ENCODE measurements at regions not wholly inside any gene's neighbourhood (a gene's known extent, or its start where the extent isn't known, plus 50 kb on each side); places are given as distances from the start of the nearest gene placed in this dataset.

DNA sequence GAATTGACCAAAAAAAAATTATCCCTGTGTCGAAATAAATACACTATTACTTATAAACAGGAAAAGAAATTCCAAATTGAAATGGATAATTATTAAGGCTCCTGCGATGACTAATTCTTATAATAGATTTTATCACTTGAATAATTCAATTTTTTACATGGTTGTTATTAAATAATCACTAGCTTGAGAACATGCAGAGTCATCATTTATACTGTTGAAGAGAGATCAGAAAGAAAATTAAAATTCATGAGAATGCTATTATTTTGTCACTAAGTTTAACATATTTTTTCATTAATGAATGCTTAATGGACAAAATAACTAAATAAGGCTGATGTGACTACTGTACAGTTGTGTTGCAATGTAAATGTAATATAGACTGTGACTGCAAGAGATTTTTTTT lies 1011.3 kb upstream of the C9orf72 start:
- TF ChIP-seq, protein P1, sequence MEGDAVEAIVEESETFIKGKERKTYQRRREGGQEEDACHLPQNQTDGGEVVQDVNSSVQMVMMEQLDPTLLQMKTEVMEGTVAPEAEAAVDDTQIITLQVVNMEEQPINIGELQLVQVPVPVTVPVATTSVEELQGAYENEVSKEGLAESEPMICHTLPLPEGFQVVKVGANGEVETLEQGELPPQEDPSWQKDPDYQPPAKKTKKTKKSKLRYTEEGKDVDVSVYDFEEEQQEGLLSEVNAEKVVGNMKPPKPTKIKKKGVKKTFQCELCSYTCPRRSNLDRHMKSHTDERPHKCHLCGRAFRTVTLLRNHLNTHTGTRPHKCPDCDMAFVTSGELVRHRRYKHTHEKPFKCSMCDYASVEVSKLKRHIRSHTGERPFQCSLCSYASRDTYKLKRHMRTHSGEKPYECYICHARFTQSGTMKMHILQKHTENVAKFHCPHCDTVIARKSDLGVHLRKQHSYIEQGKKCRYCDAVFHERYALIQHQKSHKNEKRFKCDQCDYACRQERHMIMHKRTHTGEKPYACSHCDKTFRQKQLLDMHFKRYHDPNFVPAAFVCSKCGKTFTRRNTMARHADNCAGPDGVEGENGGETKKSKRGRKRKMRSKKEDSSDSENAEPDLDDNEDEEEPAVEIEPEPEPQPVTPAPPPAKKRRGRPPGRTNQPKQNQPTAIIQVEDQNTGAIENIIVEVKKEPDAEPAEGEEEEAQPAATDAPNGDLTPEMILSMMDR (IDR thresholded peaks at IDR 0.05; ENCODE audit: low read length): no peak
- TF ChIP-seq EZH2phosphoT487 (IDR thresholded peaks at IDR 0.05; ENCODE audit: low read length): no peak
